GM21423 (cell line): ENCODE measurements at regions not wholly inside any gene's neighbourhood (a gene's known extent, or its start where the extent isn't known, plus 50 kb on each side); places are given as distances from the start of the nearest gene placed in this dataset.

Source experiments
- ATAC-seq: cut with Tn5 transposase; IDR thresholded peaks from one replicate; pipeline ENCODE4 v1.9.1; 2021; ENCODE audit warnings: mild to moderate bottlenecking, moderate library complexity; ENCODE audit not compliant: unreplicated experiment

GRCh38 chr15:96716478-96716877 lies 386.0 kb downstream of the NR2F2 start:
- ATAC-seq, result no peak

- ATAC-seq, result no peak
Measured at GRCh38 chr15:96720251-96720650, 389.8 kb downstream of the NR2F2 start.

GRCh38 chr15:96720656-96721055 lies 390.2 kb downstream of the NR2F2 start:
- no peak for ATAC-seq

- no peak for ATAC-seq
Measured at GRCh38 chr15:96728591-96728990, 398.1 kb downstream of the NR2F2 start.

- ATAC-seq, result no peak
Measured at GRCh38 chr15:96732704-96733103, 402.2 kb downstream of the NR2F2 start.

GRCh38 chr15:96733721-96734120 lies 403.2 kb downstream of the NR2F2 start:
- no peak for ATAC-seq

GRCh38 chr15:96735632-96736240 lies 405.2 kb downstream of the NR2F2 start:
- no peak for ATAC-seq

GRCh38 chr15:96736384-96736783 lies 405.9 kb downstream of the NR2F2 start:
- ATAC-seq, result no peak

- ATAC-seq, result no peak
Measured at GRCh38 chr15:96737408-96737807, 406.9 kb downstream of the NR2F2 start.

- ATAC-seq, result no peak
Measured at GRCh38 chr15:96746665-96747064, 416.2 kb downstream of the NR2F2 start.

GRCh38 chr15:96747291-96747690 lies 416.8 kb downstream of the NR2F2 start:
- no peak for ATAC-seq

- no peak for ATAC-seq
Measured at GRCh38 chr15:96750361-96750760, 419.9 kb downstream of the NR2F2 start.

- no peak for ATAC-seq
Measured at GRCh38 chr15:96756146-96756545, 425.6 kb downstream of the NR2F2 start.

GRCh38 chr15:96756656-96757055 lies 426.2 kb downstream of the NR2F2 start:
- no peak for ATAC-seq

- no peak for ATAC-seq
Measured at GRCh38 chr15:96762566-96762965, 432.1 kb downstream of the NR2F2 start.

GRCh38 chr15:96764501-96764900 lies 434.0 kb downstream of the NR2F2 start:
- ATAC-seq, result no peak

GRCh38 chr15:96764946-96765345 lies 434.4 kb downstream of the NR2F2 start:
- no peak for ATAC-seq

- no peak for ATAC-seq
Measured at GRCh38 chr15:96766366-96766765, 435.9 kb downstream of the NR2F2 start.

GRCh38 chr15:96767703-96768434 lies 437.4 kb downstream of the NR2F2 start:
- no peak for ATAC-seq

- ATAC-seq, result no peak
Measured at GRCh38 chr15:96768435-96768789, 437.9 kb downstream of the NR2F2 start.

GRCh38 chr15:96771035-96771434 lies 440.5 kb downstream of the NR2F2 start:
- ATAC-seq, result no peak

- no peak for ATAC-seq
Measured at GRCh38 chr15:96774216-96774615, 443.7 kb downstream of the NR2F2 start.

- no peak for ATAC-seq
Measured at GRCh38 chr15:96783746-96784145, 453.2 kb downstream of the NR2F2 start.
